ENCODE measurements at regions not wholly inside any gene's neighbourhood (a gene's known extent, or its start where the extent isn't known, plus 50 kb on each side); places are given as distances from the start of the nearest gene placed in this dataset.

- WGBS (ENCODE audit: insufficient coverage), result 89% methylated on average over 30 of the region's 39 CpGs
- no peaks in the 10 kb centered on the region for H3K36me3 ChIP-seq (ENCODE audit: control insufficient read depth in 4 of 4, insufficient read depth in 4 of 4, low read length in 3 of 4)
- no peaks in the 10 kb centered on the region for H3K4me1 ChIP-seq (ENCODE audit: control extremely low read depth in 1 of 4, control insufficient read depth in 4 of 4, insufficient read depth in 4 of 4, low read length in 3 of 4)
- no peak overlapping the region for H3K27ac ChIP-seq (ENCODE audit: insufficient read depth in 1 of 2, low read depth in 1 of 2, low read length in 2 of 2, poor library complexity in 1 of 2, severe bottlenecking in 2 of 2)
- peaks cover 0 to 53% (median 0%) of the 10 kb centered on the region in 5 experiments for H3K9me3 ChIP-seq (ENCODE audit: control extremely low read depth in 1 of 5, control insufficient read depth in 4 of 5, insufficient read depth in 2 of 5, low read depth in 1 of 5, low read length in 4 of 5)
- DNase-seq, result no peak
- CTCF ChIA-PET, result no interaction called here
- H3K4me3 ChIP-seq (ENCODE audit: control insufficient read depth in 1 of 7, extremely low read depth in 1 of 7, insufficient read depth in 4 of 7, low read depth in 2 of 7, low read length in 6 of 7), result no peak overlapping the region
- no peaks in the 10 kb centered on the region for H3K27me3 ChIP-seq (replicated peaks in 2 of 5; ENCODE audit: control insufficient read depth in 4 of 5, insufficient read depth in 5 of 5, low read length in 4 of 5)
- POLR2A ChIA-PET, result no interaction called here
These were observed 159.9 kb upstream of the ALG10B start for GRCh38 chr12:38156497-38157245.

GRCh38 chr12:38157274-38157932 lies 159.2 kb upstream of the ALG10B start:
- WGBS (ENCODE audit: insufficient coverage), result 95% methylated on average over 39 of the region's 39 CpGs
- DNase-seq, result no peak

GRCh38 chr12:38157933-38158401 lies 158.6 kb upstream of the ALG10B start:
- no peaks in the 10 kb centered on the region for H3K4me1 ChIP-seq (ENCODE audit: control extremely low read depth in 1 of 4, control insufficient read depth in 4 of 4, insufficient read depth in 4 of 4, low read length in 3 of 4)
- POLR2A ChIA-PET, result no interaction called here
- no peaks in the 10 kb centered on the region for H3K36me3 ChIP-seq (ENCODE audit: control insufficient read depth in 4 of 4, insufficient read depth in 4 of 4, low read length in 3 of 4)
- no peaks in the 10 kb centered on the region for H3K27me3 ChIP-seq (replicated peaks in 2 of 5; ENCODE audit: control insufficient read depth in 4 of 5, insufficient read depth in 5 of 5, low read length in 4 of 5)
- WGBS (ENCODE audit: insufficient coverage), result 97% methylated on average over 28 of the region's 28 CpGs
- H3K9me3 ChIP-seq (ENCODE audit: control extremely low read depth in 1 of 5, control insufficient read depth in 4 of 5, insufficient read depth in 2 of 5, low read depth in 1 of 5, low read length in 4 of 5), result peaks cover 0 to 52% (median 8%) of the 10 kb centered on the region in 5 experiments
- no peak for DNase-seq
- H3K4me3 ChIP-seq (ENCODE audit: control insufficient read depth in 1 of 7, extremely low read depth in 1 of 7, insufficient read depth in 4 of 7, low read depth in 2 of 7, low read length in 6 of 7), result no peak overlapping the region
- CTCF ChIA-PET, result no interaction called here
- H3K27ac ChIP-seq (ENCODE audit: insufficient read depth in 1 of 2, low read depth in 1 of 2, low read length in 2 of 2, poor library complexity in 1 of 2, severe bottlenecking in 2 of 2), result no peak overlapping the region

More at GRCh38 chr12:38157274-38157932, 159.2 kb upstream of the ALG10B start:
- POLR2A ChIA-PET, result no interaction called here
- H3K27me3 ChIP-seq (replicated peaks in 2 of 5; ENCODE audit: control insufficient read depth in 4 of 5, insufficient read depth in 5 of 5, low read length in 4 of 5), result no peaks in the 10 kb centered on the region
- CTCF ChIA-PET, result no interaction called here
- H3K9me3 ChIP-seq (ENCODE audit: control extremely low read depth in 1 of 5, control insufficient read depth in 4 of 5, insufficient read depth in 2 of 5, low read depth in 1 of 5, low read length in 4 of 5), result peaks cover 0 to 52% (median 3%) of the 10 kb centered on the region in 5 experiments
- H3K36me3 ChIP-seq (ENCODE audit: control insufficient read depth in 4 of 4, insufficient read depth in 4 of 4, low read length in 3 of 4), result no peaks in the 10 kb centered on the region
- no peak overlapping the region for H3K4me3 ChIP-seq (ENCODE audit: control insufficient read depth in 1 of 7, extremely low read depth in 1 of 7, insufficient read depth in 4 of 7, low read depth in 2 of 7, low read length in 6 of 7)
- H3K4me1 ChIP-seq (ENCODE audit: control extremely low read depth in 1 of 4, control insufficient read depth in 4 of 4, insufficient read depth in 4 of 4, low read length in 3 of 4), result no peaks in the 10 kb centered on the region
- H3K27ac ChIP-seq (ENCODE audit: insufficient read depth in 1 of 2, low read depth in 1 of 2, low read length in 2 of 2, poor library complexity in 1 of 2, severe bottlenecking in 2 of 2), result no peak overlapping the region

- Histone ChIP-seq H3K9me3 (ENCODE audit: control extremely low read depth in 1 of 5, control insufficient read depth in 4 of 5, insufficient read depth in 2 of 5, low read depth in 1 of 5, low read length in 4 of 5) (peaks cover 0 to 52% (median 9%) of the 10 kb centered on the region in 5 experiments), H3K27me3 (replicated peaks in 2 of 5; ENCODE audit: control insufficient read depth in 4 of 5, insufficient read depth in 5 of 5, low read length in 4 of 5) (no peaks in the 10 kb centered on the region), H3K36me3 (ENCODE audit: control insufficient read depth in 4 of 4, insufficient read depth in 4 of 4, low read length in 3 of 4) (no peaks in the 10 kb centered on the region), H3K27ac (ENCODE audit: insufficient read depth in 1 of 2, low read depth in 1 of 2, low read length in 2 of 2, poor library complexity in 1 of 2, severe bottlenecking in 2 of 2) (no peak overlapping the region), H3K4me1 (ENCODE audit: control extremely low read depth in 1 of 4, control insufficient read depth in 4 of 4, insufficient read depth in 4 of 4, low read length in 3 of 4) (no peaks in the 10 kb centered on the region), H3K4me3 (ENCODE audit: control insufficient read depth in 1 of 7, extremely low read depth in 1 of 7, insufficient read depth in 4 of 7, low read depth in 2 of 7, low read length in 6 of 7) (no peak overlapping the region)
- ChIA-PET POLR2A (no interaction called here), CTCF (no interaction called here)
- no peak for DNase-seq
- 94% methylated on average over 28 of the region's 32 CpGs for WGBS (ENCODE audit: insufficient coverage)
These were observed 158.0 kb upstream of the ALG10B start for GRCh38 chr12:38158428-38159091.

- WGBS (ENCODE audit: insufficient coverage), result 92% methylated on average over 18 of the region's 19 CpGs
- Histone ChIP-seq H3K4me1 (ENCODE audit: control extremely low read depth in 1 of 4, control insufficient read depth in 4 of 4, insufficient read depth in 4 of 4, low read length in 3 of 4) (no peaks in the 10 kb centered on the region), H3K9me3 (ENCODE audit: control extremely low read depth in 1 of 5, control insufficient read depth in 4 of 5, insufficient read depth in 2 of 5, low read depth in 1 of 5, low read length in 4 of 5) (peaks cover 0 to 49% (median 9%) of the 10 kb centered on the region in 5 experiments), H3K27me3 (replicated peaks in 2 of 5; ENCODE audit: control insufficient read depth in 4 of 5, insufficient read depth in 5 of 5, low read length in 4 of 5) (no peaks in the 10 kb centered on the region), H3K4me3 (ENCODE audit: control insufficient read depth in 1 of 7, extremely low read depth in 1 of 7, insufficient read depth in 4 of 7, low read depth in 2 of 7, low read length in 6 of 7) (no peak overlapping the region), H3K36me3 (ENCODE audit: control insufficient read depth in 4 of 4, insufficient read depth in 4 of 4, low read length in 3 of 4) (no peaks in the 10 kb centered on the region), H3K27ac (ENCODE audit: insufficient read depth in 1 of 2, low read depth in 1 of 2, low read length in 2 of 2, poor library complexity in 1 of 2, severe bottlenecking in 2 of 2) (no peak overlapping the region)
- ChIA-PET CTCF (no interaction called here), POLR2A (no interaction called here)
- no peak for DNase-seq
These were observed 157.5 kb upstream of the ALG10B start for GRCh38 chr12:38159092-38159551.

DNA sequence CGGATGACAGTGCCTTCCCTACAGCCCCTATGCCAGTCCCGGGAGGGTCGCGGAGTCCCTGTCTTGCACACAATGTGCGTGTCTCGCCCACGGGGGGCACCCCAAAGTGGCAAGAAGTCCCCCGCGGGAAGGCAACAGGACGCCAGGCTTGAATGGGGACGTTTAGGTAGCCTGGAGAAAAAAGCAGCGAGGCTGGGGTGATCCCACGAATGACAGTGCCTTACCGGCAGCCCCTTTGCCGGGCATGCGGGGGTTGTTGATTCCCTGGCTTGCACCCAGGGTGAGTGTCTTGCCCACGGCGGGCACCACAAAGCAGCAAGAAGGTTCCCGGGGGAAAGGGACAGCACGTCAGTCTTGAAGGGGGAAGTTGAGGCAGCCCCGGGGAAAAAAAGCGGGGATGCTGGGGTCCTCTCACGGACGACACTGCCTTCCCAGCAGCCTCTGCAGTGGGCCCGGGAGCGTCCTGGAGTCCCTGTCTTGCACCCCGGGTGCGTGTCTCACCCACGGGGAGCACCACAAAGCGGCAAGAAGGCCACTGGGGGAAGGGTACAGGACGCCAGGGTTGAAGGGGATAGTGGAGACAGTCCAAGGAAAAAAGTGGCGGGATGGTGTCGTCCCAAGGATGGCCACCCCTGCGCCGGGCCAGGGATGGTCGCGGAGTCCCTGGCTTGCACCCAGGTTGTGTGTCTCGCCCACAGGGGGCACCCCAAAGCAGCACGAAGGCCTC lies 156.8 kb upstream of the ALG10B start:
- no peak overlapping the region for H3K4me3 ChIP-seq (ENCODE audit: control insufficient read depth in 1 of 7, extremely low read depth in 1 of 7, insufficient read depth in 4 of 7, low read depth in 2 of 7, low read length in 6 of 7)
- ChIA-PET POLR2A (no interaction called here), CTCF (no interaction called here)
- no peaks in the 10 kb centered on the region for H3K36me3 ChIP-seq (ENCODE audit: control insufficient read depth in 4 of 4, insufficient read depth in 4 of 4, low read length in 3 of 4)
- H3K4me1 ChIP-seq (ENCODE audit: control extremely low read depth in 1 of 4, control insufficient read depth in 4 of 4, insufficient read depth in 4 of 4, low read length in 3 of 4), result no peaks in the 10 kb centered on the region
- H3K27ac ChIP-seq (ENCODE audit: insufficient read depth in 1 of 2, low read depth in 1 of 2, low read length in 2 of 2, poor library complexity in 1 of 2, severe bottlenecking in 2 of 2), result no peak overlapping the region
- WGBS (ENCODE audit: insufficient coverage), result 91% methylated on average over 32 of the region's 39 CpGs
- DNase-seq, result no peak
- H3K9me3 ChIP-seq (ENCODE audit: control extremely low read depth in 1 of 5, control insufficient read depth in 4 of 5, insufficient read depth in 2 of 5, low read depth in 1 of 5, low read length in 4 of 5), result peaks cover 0 to 44% (median 9%) of the 10 kb centered on the region in 5 experiments
- no peaks in the 10 kb centered on the region for H3K27me3 ChIP-seq (replicated peaks in 2 of 5; ENCODE audit: control insufficient read depth in 4 of 5, insufficient read depth in 5 of 5, low read length in 4 of 5)
